T-helper 2 cell treated with Interferon-gamma antibody and Interleukin-4, amounts not matched to agents 100 ng/mL and 5 ng/mL, for 36 hours (primary cell): ENCODE measurements at regions not wholly inside any gene's neighbourhood (a gene's known extent, or its start where the extent isn't known, plus 50 kb on each side); places are given as distances from the start of the nearest gene placed in this dataset.
"Not testable (repeated sequence)": the region's sequence is repeated elsewhere in the genome, so short reads cannot be mapped to it uniquely, and the experiment has no call there.

Experiments
- intact Hi-C: fragments of 100-400 bp; cut with micrococcal nuclease; formaldehyde crosslinking; loops from one replicate; pipeline ENCODE4 v1.15.1; 2023

DNA sequence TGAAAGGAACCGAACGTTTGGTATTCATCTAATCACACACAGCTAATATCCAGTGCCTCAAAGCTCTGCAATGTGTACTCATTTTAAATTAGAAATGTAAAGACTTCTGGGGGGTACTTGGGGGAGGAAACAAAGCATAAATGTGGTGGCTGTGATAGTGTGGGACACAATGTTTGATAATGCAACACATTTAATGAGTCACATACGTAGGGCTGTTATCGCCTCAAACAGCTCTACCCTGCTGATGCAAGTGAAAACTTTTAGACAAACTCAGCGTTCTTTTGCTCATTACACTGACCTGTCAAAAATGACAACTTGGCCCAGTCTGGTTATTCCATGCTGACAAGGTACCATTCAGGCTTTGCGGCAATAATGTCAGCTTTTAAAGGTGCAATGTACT lies 1227.1 kb upstream of the CELF4 start:
- intact Hi-C loops: no loop called here

DNA sequence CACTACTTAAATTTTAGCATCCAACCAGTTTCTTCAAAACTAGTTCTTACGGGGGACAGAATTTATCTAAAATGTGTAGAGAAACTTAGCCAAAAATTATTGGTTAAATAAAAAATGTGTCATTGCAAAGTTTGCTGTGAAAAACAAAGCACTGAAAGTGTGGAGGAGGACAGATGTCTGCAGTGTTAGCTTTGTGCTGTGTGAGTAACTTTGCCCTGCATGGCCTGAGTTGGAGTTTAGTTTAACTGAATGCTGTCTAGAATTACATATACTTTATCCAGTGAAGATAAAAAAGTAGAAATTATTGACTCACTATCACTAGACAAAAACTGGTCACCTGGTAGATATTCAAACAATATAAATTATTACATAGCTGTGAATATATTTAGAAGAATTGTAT lies 1225.2 kb upstream of the CELF4 start:
- intact Hi-C loops: no loop called here

DNA sequence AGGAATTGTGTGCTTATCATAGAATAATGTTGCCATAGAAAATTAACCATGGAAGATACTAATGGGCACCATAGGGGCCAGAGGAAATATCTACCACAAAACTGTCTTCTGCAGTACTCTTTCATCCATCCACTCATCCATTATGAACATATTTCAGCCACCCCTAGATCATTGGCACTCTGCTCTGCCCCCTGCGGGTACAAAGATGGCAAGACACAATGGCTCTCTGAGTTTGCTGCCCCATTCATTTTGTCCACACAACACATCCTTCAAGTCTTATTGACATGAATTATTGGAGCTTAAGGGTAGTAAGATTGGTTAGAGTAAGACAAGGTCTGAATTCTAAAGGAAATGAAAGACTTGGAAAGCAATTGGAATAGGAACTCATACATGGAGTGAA lies 1224.7 kb upstream of the CELF4 start:
- intact Hi-C loops: no loop called here

GRCh38 chr18:38789141-38789540 lies 1223.5 kb upstream of the CELF4 start:
- intact Hi-C loops: no loop called here

- intact Hi-C loops: no loop called here
Measured at GRCh38 chr18:38786906-38787305, 1221.3 kb upstream of the CELF4 start.

DNA sequence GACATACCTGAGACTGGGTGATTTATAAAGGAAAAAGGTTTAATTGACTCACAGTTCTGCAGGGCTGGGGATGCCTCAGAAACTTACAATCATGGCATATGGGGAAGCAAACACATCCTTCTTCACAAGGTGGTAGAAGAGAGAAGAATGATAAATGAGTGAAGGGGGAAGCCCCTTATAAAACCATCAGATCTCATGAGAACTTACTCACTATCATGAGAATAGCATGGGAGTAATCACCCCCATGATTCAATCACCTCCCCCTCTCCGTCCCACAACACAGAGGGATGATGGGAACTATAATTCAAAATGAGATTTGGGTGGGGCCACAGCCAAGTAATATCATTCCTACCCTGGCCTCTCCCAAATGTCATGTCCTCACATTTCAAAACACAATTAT lies 1206.0 kb upstream of the CELF4 start:
- intact Hi-C loops: not testable (repeated sequence)

DNA sequence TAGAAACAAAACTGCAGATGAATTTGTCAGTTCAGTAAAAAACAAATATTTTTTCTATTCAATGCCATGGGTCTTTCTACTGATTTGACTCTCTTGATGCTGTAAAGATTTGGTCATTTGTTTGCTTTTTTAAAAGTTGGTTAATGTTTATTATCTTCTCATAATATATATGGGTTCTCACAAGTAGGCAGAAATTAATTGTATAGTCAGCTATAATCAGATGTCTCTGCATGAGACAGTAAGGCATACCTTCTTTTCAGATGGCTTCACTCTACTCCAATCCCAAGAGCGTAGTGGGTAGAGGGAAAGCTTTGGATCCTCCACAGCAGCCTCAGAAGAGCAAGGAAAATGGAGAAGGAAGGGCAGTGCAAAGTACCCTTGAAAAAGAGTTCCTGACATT lies 1202.9 kb upstream of the CELF4 start:
- intact Hi-C loops: no loop called here

- intact Hi-C loops: no loop called here
Measured at GRCh38 chr18:38759457-38759856, 1193.9 kb upstream of the CELF4 start.

GRCh38 chr18:38756436-38756835 lies 1190.8 kb upstream of the CELF4 start:
- intact Hi-C loops: no loop called here

- intact Hi-C loops: no loop called here
Measured at GRCh38 chr18:38752430-38752829, 1186.8 kb upstream of the CELF4 start.

GRCh38 chr18:38751898-38752297 lies 1186.3 kb upstream of the CELF4 start:
- intact Hi-C loops: no loop called here

DNA sequence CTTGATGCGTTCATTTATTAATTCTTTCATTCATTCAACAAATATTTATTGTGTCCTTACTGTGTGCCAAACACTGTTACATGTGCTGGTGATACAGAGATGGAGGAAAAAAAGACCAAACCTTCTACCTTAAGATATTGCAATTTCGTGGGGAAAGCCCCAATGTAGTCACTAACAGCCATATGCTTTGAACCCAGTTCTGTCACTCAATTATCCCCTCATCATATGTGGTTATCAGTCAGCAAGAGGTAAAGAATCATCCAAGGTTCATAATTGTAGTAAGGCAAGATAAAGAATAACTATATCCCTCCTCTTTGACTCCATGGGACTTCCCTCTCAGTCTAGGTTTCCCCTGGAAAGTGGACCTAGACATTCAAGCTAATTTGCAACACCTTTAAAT lies 1185.6 kb upstream of the CELF4 start:
- intact Hi-C loops: no loop called here

- intact Hi-C loops: no loop called here
Measured at GRCh38 chr18:38750751-38751150, 1185.2 kb upstream of the CELF4 start.

GRCh38 chr18:38747153-38747552 lies 1181.6 kb upstream of the CELF4 start:
- intact Hi-C loops: no loop called here

- intact Hi-C loops: not testable (repeated sequence)
Measured at GRCh38 chr18:38720181-38720580, 1154.6 kb upstream of the CELF4 start.

GRCh38 chr18:38718365-38718901 lies 1152.8 kb upstream of the CELF4 start:
- intact Hi-C loops: no loop called here

DNA sequence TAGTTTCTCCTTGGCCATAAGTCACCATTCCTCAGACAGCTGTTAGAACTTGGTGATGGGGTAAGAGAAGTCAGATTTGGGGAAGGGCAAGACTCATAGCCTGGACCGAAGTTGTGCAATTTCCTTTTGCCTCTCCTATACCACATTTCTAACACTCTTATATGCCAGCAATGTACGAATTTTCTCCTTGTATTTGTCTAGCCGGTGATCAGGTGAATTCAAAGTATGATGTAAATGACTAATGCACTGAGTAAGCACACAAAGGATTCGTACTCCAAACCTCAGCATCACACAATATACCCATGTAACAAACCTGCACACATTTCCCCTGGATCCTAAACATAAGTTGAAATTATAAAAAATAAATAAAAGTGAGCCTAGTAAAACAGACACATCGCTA lies 1143.5 kb upstream of the CELF4 start:
- intact Hi-C loops: no loop called here

DNA sequence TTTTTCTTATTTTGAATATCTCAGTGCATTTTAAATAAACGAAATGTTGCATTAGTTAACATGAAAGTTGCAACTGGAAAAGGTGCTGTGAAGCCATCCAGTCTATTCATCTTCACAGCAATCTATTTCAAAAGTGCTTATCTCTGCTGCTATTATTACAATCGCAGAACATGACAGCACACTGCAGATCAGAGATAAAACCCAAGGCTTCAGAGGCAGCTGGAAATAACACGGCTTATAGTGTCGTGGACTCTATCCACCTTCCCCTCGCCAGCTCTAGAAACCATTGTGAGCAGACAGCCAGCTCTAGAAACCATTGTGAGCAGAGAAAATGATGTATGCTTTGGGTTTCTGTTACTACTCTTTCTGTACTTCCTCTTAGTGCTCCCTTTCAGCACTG lies 1140.8 kb upstream of the CELF4 start:
- intact Hi-C loops: no loop called here

- intact Hi-C loops: no loop called here
Measured at GRCh38 chr18:38698088-38698487, 1132.5 kb upstream of the CELF4 start.

DNA sequence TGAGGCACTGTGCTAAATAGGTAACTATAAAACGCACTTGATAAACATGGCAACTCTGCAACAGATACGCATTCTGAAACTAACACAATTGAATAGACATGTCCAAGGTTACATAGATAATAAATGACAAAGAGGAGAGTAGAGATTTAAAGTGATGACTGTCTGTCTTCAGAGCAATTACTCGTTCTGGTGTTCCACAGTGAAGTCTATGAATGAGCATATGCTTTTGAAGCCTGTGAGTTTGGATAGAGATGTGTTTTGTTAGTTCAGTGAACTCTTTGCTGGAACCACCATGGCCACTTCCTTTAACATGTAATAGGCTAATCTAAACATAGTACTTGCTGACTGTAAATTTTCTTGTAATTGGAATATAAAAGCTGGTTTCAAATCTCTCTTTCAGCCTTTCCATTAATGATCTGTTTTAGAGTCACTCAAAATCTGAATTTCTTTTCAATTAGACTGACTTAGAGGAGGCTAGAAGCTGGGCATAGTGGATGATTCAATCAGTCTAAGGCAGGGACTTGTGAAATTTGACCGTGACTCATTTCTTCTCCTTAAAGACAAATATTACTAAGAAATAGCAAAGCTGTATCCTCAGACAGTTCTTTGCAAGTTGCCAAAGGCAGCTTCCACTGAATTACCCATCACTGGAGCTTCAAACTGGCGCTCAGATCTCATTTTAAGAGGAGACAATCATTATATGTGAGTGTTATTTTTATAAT lies 1130.1 kb upstream of the CELF4 start:
- intact Hi-C loops: no loop called here

DNA sequence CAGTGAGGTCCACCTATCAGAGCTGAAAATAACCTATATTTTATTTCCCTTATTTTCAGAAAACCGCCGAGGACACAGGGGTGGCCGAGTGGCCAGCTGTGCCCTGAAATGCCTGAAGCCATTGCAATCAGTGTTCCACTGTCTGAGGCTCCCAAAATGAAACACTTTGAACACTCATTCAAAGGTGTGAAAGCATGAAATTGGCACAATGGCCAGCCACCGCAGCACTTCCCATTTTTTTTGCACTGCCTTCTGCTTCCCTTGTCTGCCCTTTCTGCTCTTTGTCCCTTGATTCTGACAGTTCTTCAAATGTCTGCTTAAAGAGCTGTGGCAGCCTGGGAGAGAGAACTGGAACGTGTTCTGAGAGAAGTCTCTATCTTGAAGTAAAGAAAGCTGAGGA lies 1127.5 kb upstream of the CELF4 start:
- intact Hi-C loops: no loop called here

- intact Hi-C loops: no loop called here
Measured at GRCh38 chr18:38690626-38691025, 1125.0 kb upstream of the CELF4 start.

DNA sequence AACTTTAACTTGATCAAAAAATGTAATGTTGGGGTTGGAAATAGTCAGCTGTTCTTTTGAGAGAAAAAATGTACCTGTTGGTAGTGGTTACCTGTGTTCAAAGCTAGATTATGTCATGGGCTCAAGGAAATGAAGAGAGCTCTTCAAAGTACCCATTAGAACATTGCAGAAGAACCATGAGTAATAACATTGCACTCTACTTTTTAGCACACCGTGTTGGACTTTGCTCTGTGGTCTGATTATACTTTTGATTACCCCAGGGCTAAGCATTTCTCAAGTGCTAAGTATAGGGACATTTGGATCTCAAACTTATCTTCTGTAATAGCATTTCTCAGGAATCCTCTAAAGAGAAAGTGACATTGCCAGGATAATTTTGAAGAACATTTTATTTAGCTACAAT lies 1122.8 kb upstream of the CELF4 start:
- intact Hi-C loops: no loop called here

DNA sequence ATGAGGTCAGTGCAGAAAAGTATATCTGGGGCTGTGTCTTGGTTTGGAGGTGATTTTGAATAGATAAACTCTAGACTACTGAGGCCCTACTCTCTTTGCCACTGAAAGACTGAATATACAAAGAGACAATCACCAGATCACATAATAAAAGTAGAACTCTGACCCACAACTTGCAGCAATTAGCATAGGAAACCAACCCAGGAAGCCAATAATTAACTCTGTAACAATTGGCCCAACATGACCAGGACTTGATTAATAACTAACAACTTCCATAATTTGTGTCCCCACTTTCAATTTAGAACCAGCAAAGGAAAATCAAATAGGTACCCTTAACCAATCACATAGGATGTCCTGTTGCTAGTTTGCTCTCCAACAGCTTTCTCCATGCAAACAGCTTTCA lies 1104.9 kb upstream of the CELF4 start:
- intact Hi-C loops: no loop called here
